ENCODE measurements at regions not wholly inside any gene's neighbourhood (a gene's known extent, or its start where the extent isn't known, plus 50 kb on each side); places are given as distances from the start of the nearest gene placed in this dataset.

DNA sequence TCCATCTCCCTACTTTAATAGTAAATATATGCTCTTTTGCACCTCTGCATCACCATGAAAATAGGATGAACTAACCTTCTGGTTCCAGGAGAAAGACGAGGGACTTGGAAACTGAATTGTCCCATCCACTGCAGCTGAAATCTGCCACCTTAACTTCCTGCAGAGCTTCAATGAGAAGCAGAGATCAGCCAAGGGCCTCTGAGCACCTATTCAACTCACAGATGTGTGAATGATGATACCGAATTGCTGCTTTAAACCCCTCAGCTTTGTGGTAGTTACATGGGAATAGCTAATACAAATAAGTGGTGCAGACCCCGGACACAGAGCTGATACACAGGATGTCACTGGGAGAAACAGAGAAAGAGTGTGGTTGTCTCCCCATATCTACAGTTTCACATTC is 616.8 kb downstream of the NCAM2 start:
- TF ChIP-seq CTCF (IDR thresholded peaks at IDR 0.05) (no peak), POLR2A (IDR thresholded peaks at IDR 0.05) (no peak)

All from right lobe of liver (tissue), 4 donors.